ENCODE measurements at regions not wholly inside any gene's neighbourhood (a gene's known extent, or its start where the extent isn't known, plus 50 kb on each side); places are given as distances from the start of the nearest gene placed in this dataset.

GRCh38 chr5:40276426-40277102, 403.2 kb upstream of the PTGER4 start:
- Histone ChIP-seq H3F3A (ENCODE audit: insufficient read depth, low read length) (no peaks in the 10 kb centered on the region), H3K9me2 (replicated peaks; ENCODE audit: insufficient read depth, low read length) (no peaks in the 10 kb centered on the region), H3K9ac (ENCODE audit: low read length) (no peak overlapping the region), H3K4me1 (ENCODE audit: low read length) (no peaks in the 10 kb centered on the region), H3K9me3 (replicated peaks; ENCODE audit: insufficient read depth, low read length) (no peaks in the 10 kb centered on the region), H2AFZ (ENCODE audit: low read length) (no peak overlapping the region), H3K4me2 (ENCODE audit: low read depth, low read length) (no peak overlapping the region), H3K4me3 (ENCODE audit: low read length) (no peak overlapping the region), H3K36me3 (replicated peaks; ENCODE audit: insufficient read depth, low read length) (no peaks in the 10 kb centered on the region), H3K79me2 (ENCODE audit: low read length) (no peaks in the 10 kb centered on the region), H4K20me1 (ENCODE audit: insufficient read depth, low read length) (no peaks in the 10 kb centered on the region), H3K27ac (ENCODE audit: low read length) (no peak overlapping the region), H3K27me3 (replicated peaks; ENCODE audit: insufficient read depth, low read length) (no peaks in the 10 kb centered on the region)
- no peak for DNase-seq
- TF ChIP-seq EZH2phosphoT487 (IDR thresholded peaks at IDR 0.05; ENCODE audit: low read length) (no peak), CTCF (IDR thresholded peaks at IDR 0.05; ENCODE audit: low read length) (no peak), EZH2 (optimal IDR thresholded peaks at IDR 0.05; ENCODE audit: low read depth, low read length) (no peak)

GRCh38 chr5:40274568-40274967, 405.1 kb upstream of the PTGER4 start:
- Histone ChIP-seq H3K9ac (ENCODE audit: low read length) (no peak overlapping the region), H3K27ac (ENCODE audit: low read length) (no peak overlapping the region), H3K27me3 (replicated peaks; ENCODE audit: insufficient read depth, low read length) (no peaks in the 10 kb centered on the region), H3F3A (ENCODE audit: insufficient read depth, low read length) (no peaks in the 10 kb centered on the region), H2AFZ (ENCODE audit: low read length) (no peak overlapping the region), H3K4me1 (ENCODE audit: low read length) (no peaks in the 10 kb centered on the region), H3K79me2 (ENCODE audit: low read length) (no peaks in the 10 kb centered on the region), H3K4me3 (ENCODE audit: low read length) (no peak overlapping the region), H3K9me2 (replicated peaks; ENCODE audit: insufficient read depth, low read length) (no peaks in the 10 kb centered on the region), H3K9me3 (replicated peaks; ENCODE audit: insufficient read depth, low read length) (no peaks in the 10 kb centered on the region), H4K20me1 (ENCODE audit: insufficient read depth, low read length) (no peaks in the 10 kb centered on the region), H3K36me3 (replicated peaks; ENCODE audit: insufficient read depth, low read length) (no peaks in the 10 kb centered on the region), H3K4me2 (ENCODE audit: low read depth, low read length) (no peak overlapping the region)
- TF ChIP-seq CTCF (IDR thresholded peaks at IDR 0.05; ENCODE audit: low read length) (no peak), EZH2 (optimal IDR thresholded peaks at IDR 0.05; ENCODE audit: low read depth, low read length) (no peak), EZH2phosphoT487 (IDR thresholded peaks at IDR 0.05; ENCODE audit: low read length) (no peak)
- no peak for DNase-seq

- Histone ChIP-seq H3K4me1 (ENCODE audit: low read length) (no peaks in the 10 kb centered on the region), H3K4me2 (ENCODE audit: low read depth, low read length) (no peak overlapping the region), H3K4me3 (ENCODE audit: low read length) (no peak overlapping the region), H3F3A (ENCODE audit: insufficient read depth, low read length) (no peaks in the 10 kb centered on the region), H3K27ac (ENCODE audit: low read length) (no peak overlapping the region), H2AFZ (ENCODE audit: low read length) (no peak overlapping the region), H3K36me3 (replicated peaks; ENCODE audit: insufficient read depth, low read length) (no peaks in the 10 kb centered on the region), H3K9me3 (replicated peaks; ENCODE audit: insufficient read depth, low read length) (no peaks in the 10 kb centered on the region), H3K27me3 (replicated peaks; ENCODE audit: insufficient read depth, low read length) (no peaks in the 10 kb centered on the region), H3K9me2 (replicated peaks; ENCODE audit: insufficient read depth, low read length) (no peaks in the 10 kb centered on the region), H4K20me1 (ENCODE audit: insufficient read depth, low read length) (no peaks in the 10 kb centered on the region), H3K79me2 (ENCODE audit: low read length) (no peaks in the 10 kb centered on the region), H3K9ac (ENCODE audit: low read length) (no peak overlapping the region)
- no peak for DNase-seq
- TF ChIP-seq CTCF (IDR thresholded peaks at IDR 0.05; ENCODE audit: low read length): no peak
- no peak for TF ChIP-seq EZH2 (optimal IDR thresholded peaks at IDR 0.05; ENCODE audit: low read depth, low read length)
- no peak for TF ChIP-seq EZH2phosphoT487 (IDR thresholded peaks at IDR 0.05; ENCODE audit: low read length)
Measured at GRCh38 chr5:40273936-40274335, 405.8 kb upstream of the PTGER4 start.

Measured in MM.1S (cell line).